HepG2 (cell line): ENCODE measurements at regions not wholly inside any gene's neighbourhood (a gene's known extent, or its start where the extent isn't known, plus 50 kb on each side); places are given as distances from the start of the nearest gene placed in this dataset.
A peak's percentile ranks its signal among the peaks of the same experiment; 100 is the strongest.
"Not testable (repeated sequence)": the region's sequence is repeated elsewhere in the genome, so short reads cannot be mapped to it uniquely, and the experiment has no call there.

Experiments used
- ATF1 ChIP-seq: IDR thresholded peaks from 2 replicates; pipeline ENCODE4 v1.6.1; 2016; ENCODE audit warnings: mild to moderate bottlenecking, control low read depth
- ATF6 ChIP-seq: sonication (generic); formaldehyde crosslinking; conservative IDR thresholded peaks from 2 replicates; pipeline ENCODE4 v1.4.0; 2020; ENCODE audit warnings: missing genetic modification reagents
- CHD2 ChIP-seq: IDR thresholded peaks from 2 replicates; pipeline ENCODE4 v1.6.1; 2011; ENCODE audit warnings: low read depth, low read length, improper control_type of control experiment
- JUND ChIP-seq: sonication (generic); formaldehyde crosslinking; IDR thresholded peaks from 2 replicates; pipeline ENCODE4 v1.8.0; 2022; ENCODE audit warnings: mild to moderate bottlenecking, missing genetic modification reagents
- KAT2B ChIP-seq: fragments of 150-350 bp; IDR thresholded peaks from 2 replicates; pipeline ENCODE4 v1.6.1; 2014; ENCODE audit warnings: low read depth, low read length, borderline replicate concordance
- MAX ChIP-seq: IDR thresholded peaks from 2 replicates; pipeline ENCODE4 v1.6.1; 2012; ENCODE audit warnings: inconsistent platforms
- PCBP2 ChIP-seq: fragments of 200-400 bp; formaldehyde crosslinking; optimal IDR thresholded peaks from 2 replicates; pipeline ENCODE3; 2018; ENCODE audit warnings: low read length, low read depth; ENCODE audit not compliant: poor library complexity, severe bottlenecking
- POLR2A ChIP-seq, 2 experiments: IDR thresholded peaks; 2 replicates each; pipeline ENCODE4 v1.6.1; 2011; ENCODE audit warnings: low read depth in 2 of 2, low read length in 2 of 2, mild to moderate bottlenecking in 1 of 2, moderate library complexity in 1 of 2; ENCODE audit not compliant: insufficient read depth in 1 of 2
- POLR2AphosphoS5 ChIP-seq: IDR thresholded peaks from 2 replicates; pipeline ENCODE4 v1.6.1; 2012; ENCODE audit warnings: low read depth, low read length
- RBM22 ChIP-seq: fragments of 200-400 bp; formaldehyde crosslinking; optimal IDR thresholded peaks from 2 replicates; pipeline ENCODE3; 2017; ENCODE audit warnings: mild to moderate bottlenecking, low read length, moderate library complexity
- RBM39 ChIP-seq: fragments of 200-400 bp; formaldehyde crosslinking; IDR thresholded peaks from one replicate; pipeline ENCODE4 v1.6.1; 2018; ENCODE audit warnings: antibody characterized with exemption, mild to moderate bottlenecking, low read depth, low read length; ENCODE audit not compliant: poor library complexity, severe bottlenecking
- ZBTB33 ChIP-seq: sonication (generic); formaldehyde crosslinking; IDR thresholded peaks from 2 replicates; pipeline ENCODE4 v1.4.0; 2020; ENCODE audit warnings: missing genetic modification reagents
- ZNF121 ChIP-seq: sonication (generic); formaldehyde crosslinking; IDR thresholded peaks from 2 replicates; pipeline ENCODE4 v1.5.0; 2020; ENCODE audit warnings: mild to moderate bottlenecking, missing genetic modification reagents
- ZNF512B ChIP-seq: sonication (generic); formaldehyde crosslinking; IDR thresholded peaks from 2 replicates; pipeline ENCODE4 v1.5.1; 2020; ENCODE audit warnings: missing genetic modification reagents, mild to moderate bottlenecking, borderline replicate concordance

- TF ChIP-seq MAX; ZNF512B (CRISPR knock-in tag); JUND; RBM39; POLR2A (IDR thresholded peaks at IDR 0.05; ENCODE audit: insufficient read depth in 1 of 2, low read depth in 2 of 2, low read length in 2 of 2); ATF6; RBM22; PCBP2; ATF1; ZNF121 (CRISPR knock-in tag); POLR2AphosphoS5; KAT2B; CHD2: not testable (repeated sequence)
- peak; percentile 98 for TF ChIP-seq ZBTB33 (CRISPR knock-in tag)
These were observed 90.5 kb upstream of the METTL9 start for GRCh38 chr16:21508661-21509436.
